HEK293T (cell line): ENCODE measurements at regions not wholly inside any gene's neighbourhood (a gene's known extent, or its start where the extent isn't known, plus 50 kb on each side); places are given as distances from the start of the nearest gene placed in this dataset.

Experiments used
- CTCF ChIA-PET: fragments of 350-600 bp; formaldehyde crosslinking; extraction: SDS; loops from one replicate; lab custom pipeline; 2021; ENCODE audit warnings: antibody characterized with exemption, inconsistent platforms; lab: Yijun Ruan, JAX
- POLR2A ChIA-PET: fragments of 350-600 bp; formaldehyde crosslinking; extraction: SDS; loops from one replicate; lab custom pipeline; 2020; ENCODE audit warnings: antibody characterized with exemption, inconsistent platforms; lab: Yijun Ruan, JAX
- DNase-seq: peaks from one replicate; pipeline ENCODE4 v3.0.0; 2012; ENCODE audit warnings: mixed read lengths; ENCODE audit errors: extremely low spot score
- ARNT ChIP-seq: fragments of 450-650 bp; IDR thresholded peaks from 2 replicates; pipeline ENCODE4 v1.6.1; 2017; ENCODE audit warnings: mild to moderate bottlenecking
- BHLHE40 ChIP-seq: fragments of 450-650 bp; IDR thresholded peaks from 2 replicates; pipeline ENCODE4 v1.6.1; 2016; ENCODE audit warnings: mild to moderate bottlenecking, moderate library complexity, borderline replicate concordance
- CTBP1 ChIP-seq: fragments of 450-650 bp; IDR thresholded peaks from 2 replicates; pipeline ENCODE4 v1.6.1; 2016; ENCODE audit warnings: borderline replicate concordance
- ELF4 ChIP-seq: fragments of 450-650 bp; IDR thresholded peaks from 2 replicates; pipeline ENCODE4 v1.6.1; 2017; ENCODE audit warnings: antibody characterized with exemption
- FOXA1 ChIP-seq: fragments of 450-650 bp; IDR thresholded peaks from 2 replicates; pipeline ENCODE4 v1.6.1; 2016; ENCODE audit warnings: mild to moderate bottlenecking
- FOXK2 ChIP-seq: fragments of 450-650 bp; IDR thresholded peaks from 2 replicates; pipeline ENCODE4 v1.6.1; 2016; ENCODE audit warnings: mild to moderate bottlenecking
- FOXM1 ChIP-seq: fragments of 450-650 bp; IDR thresholded peaks from 2 replicates; pipeline ENCODE4 v1.6.1; 2017; ENCODE audit warnings: mild to moderate bottlenecking, borderline replicate concordance
- HDGF ChIP-seq: fragments of 450-650 bp; IDR thresholded peaks from 2 replicates; pipeline ENCODE4 v1.6.1; 2017; ENCODE audit warnings: antibody characterized with exemption, borderline replicate concordance
- L3MBTL2 ChIP-seq: fragments of 450-650 bp; conservative IDR thresholded peaks from 2 replicates; pipeline ENCODE4 v1.6.1; 2016; ENCODE audit warnings: mild to moderate bottlenecking
- LEF1 ChIP-seq: fragments of 450-650 bp; IDR thresholded peaks from 2 replicates; pipeline ENCODE4 v1.6.1; 2017; ENCODE audit warnings: mild to moderate bottlenecking, borderline replicate concordance
- NFRKB ChIP-seq: fragments of 450-650 bp; IDR thresholded peaks from 2 replicates; pipeline ENCODE4 v1.6.1; 2016; ENCODE audit warnings: mild to moderate bottlenecking, moderate library complexity
- SP1 ChIP-seq: fragments of 450-650 bp; IDR thresholded peaks from 2 replicates; pipeline ENCODE4 v1.6.1; 2017
- SUZ12 ChIP-seq: fragments of 450-650 bp; IDR thresholded peaks from 2 replicates; pipeline ENCODE4 v1.6.1; 2016; ENCODE audit warnings: mild to moderate bottlenecking
- TARDBP ChIP-seq: fragments of 450-650 bp; IDR thresholded peaks from 2 replicates; pipeline ENCODE4 v1.6.1; 2016
- ZNF384 ChIP-seq: fragments of 450-650 bp; IDR thresholded peaks from 2 replicates; pipeline ENCODE4 v1.6.1; 2016
- TF ChIP-seq, protein P1 (sequence below): fragments of 450-650 bp; IDR thresholded peaks from 2 replicates; pipeline ENCODE4 v1.6.1; 2016

DNA sequence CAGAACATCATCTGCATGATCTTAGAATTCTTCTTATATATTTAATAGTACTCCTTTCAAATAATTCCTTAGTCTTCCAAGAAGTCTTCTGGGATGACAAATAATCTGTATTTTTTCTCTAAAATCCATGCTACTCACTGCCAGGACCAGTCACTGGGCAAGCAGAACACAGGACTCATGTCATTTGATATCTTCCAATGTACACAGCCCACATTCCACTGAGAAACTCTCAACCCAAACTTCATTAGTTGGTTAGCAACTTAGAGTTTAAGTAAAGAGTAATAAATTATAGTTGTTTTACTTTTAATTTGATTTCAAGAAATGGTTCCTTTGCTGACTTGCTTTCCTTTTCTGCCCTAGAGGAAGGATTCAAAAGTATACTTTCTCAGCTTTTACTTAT, 317.0 kb downstream of the VGLL3 start:
- no peak for TF ChIP-seq FOXM1
- TF ChIP-seq ELF4, result no peak
- TF ChIP-seq L3MBTL2, result no peak
- no peak for TF ChIP-seq ARNT
- no peak for TF ChIP-seq ZNF384
- no peak for TF ChIP-seq BHLHE40
- no peak for TF ChIP-seq SUZ12
- no peak for TF ChIP-seq TARDBP
- TF ChIP-seq CTBP1, result no peak
- TF ChIP-seq SP1, result no peak
- TF ChIP-seq NFRKB, result no peak
- TF ChIP-seq, protein P1, sequence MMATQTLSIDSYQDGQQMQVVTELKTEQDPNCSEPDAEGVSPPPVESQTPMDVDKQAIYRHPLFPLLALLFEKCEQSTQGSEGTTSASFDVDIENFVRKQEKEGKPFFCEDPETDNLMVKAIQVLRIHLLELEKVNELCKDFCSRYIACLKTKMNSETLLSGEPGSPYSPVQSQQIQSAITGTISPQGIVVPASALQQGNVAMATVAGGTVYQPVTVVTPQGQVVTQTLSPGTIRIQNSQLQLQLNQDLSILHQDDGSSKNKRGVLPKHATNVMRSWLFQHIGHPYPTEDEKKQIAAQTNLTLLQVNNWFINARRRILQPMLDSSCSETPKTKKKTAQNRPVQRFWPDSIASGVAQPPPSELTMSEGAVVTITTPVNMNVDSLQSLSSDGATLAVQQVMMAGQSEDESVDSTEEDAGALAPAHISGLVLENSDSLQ, result no peak
- no peak for TF ChIP-seq HDGF
- TF ChIP-seq LEF1, result no peak
- TF ChIP-seq FOXK2, result no peak
- TF ChIP-seq FOXA1, result no peak
- POLR2A ChIA-PET, result no interaction called here
- CTCF ChIA-PET, result no interaction called here
- no peak for DNase-seq

DNA sequence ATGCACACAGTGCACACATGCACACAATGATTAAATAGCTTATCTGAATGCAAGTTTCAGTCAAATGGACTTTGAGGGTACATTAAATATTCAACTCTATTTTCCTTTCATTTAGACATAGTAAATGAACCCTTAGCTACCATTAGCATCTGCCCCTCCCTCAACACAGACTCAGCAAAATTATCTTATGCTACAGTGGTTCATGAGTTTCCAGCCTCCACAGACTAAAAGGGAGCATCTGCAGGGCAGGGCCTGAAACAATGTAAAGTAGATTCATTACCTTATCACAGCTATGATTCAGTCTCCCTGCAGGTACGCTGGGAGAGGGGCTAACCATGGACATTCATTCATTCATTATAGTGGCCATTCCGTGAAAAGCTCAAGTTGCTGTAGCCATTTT, 329.1 kb downstream of the VGLL3 start:
- no peak for TF ChIP-seq BHLHE40
- TF ChIP-seq TARDBP, result no peak
- no peak for TF ChIP-seq ARNT
- no peak for TF ChIP-seq HDGF
- TF ChIP-seq NFRKB, result no peak
- TF ChIP-seq, protein P1, result no peak
- no peak for TF ChIP-seq ZNF384
- no peak for TF ChIP-seq CTBP1
- no peak for TF ChIP-seq SP1
- no peak for TF ChIP-seq FOXK2
- TF ChIP-seq SUZ12, result no peak
- no peak for TF ChIP-seq LEF1
- TF ChIP-seq FOXM1, result no peak
- no peak for TF ChIP-seq FOXA1
- TF ChIP-seq ELF4, result no peak
- no peak for TF ChIP-seq L3MBTL2
- DNase-seq, result no peak
- ChIA-PET CTCF (no interaction called here), POLR2A (no interaction called here)

DNA sequence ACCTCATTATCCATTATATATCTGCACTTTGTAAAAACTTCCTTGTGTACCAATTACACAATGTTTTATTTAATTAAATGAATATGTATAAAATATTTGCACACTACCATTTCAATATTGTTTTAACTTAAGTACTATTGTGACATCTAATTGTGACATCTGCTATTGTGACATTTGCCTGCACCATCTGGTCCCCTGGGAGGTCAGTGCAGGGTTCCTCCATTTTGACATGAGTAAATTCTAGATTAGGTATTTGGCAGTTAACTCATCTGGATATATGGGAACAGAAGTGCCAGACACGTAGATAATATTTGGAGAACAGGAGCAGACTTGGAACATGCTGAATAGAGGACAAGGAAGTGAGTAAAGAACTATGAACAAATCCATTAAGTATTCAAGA, 332.1 kb downstream of the VGLL3 start:
- ChIA-PET POLR2A (interaction anchor here (0.6 kb wide), 1 partner anchor 21 kb away, joined by 4 read pairs; no protein-coding TSS in a partner anchor), CTCF (no interaction called here)
- no peak for TF ChIP-seq TARDBP
- TF ChIP-seq CTBP1, result no peak
- TF ChIP-seq LEF1, result no peak
- no peak for DNase-seq

DNA sequence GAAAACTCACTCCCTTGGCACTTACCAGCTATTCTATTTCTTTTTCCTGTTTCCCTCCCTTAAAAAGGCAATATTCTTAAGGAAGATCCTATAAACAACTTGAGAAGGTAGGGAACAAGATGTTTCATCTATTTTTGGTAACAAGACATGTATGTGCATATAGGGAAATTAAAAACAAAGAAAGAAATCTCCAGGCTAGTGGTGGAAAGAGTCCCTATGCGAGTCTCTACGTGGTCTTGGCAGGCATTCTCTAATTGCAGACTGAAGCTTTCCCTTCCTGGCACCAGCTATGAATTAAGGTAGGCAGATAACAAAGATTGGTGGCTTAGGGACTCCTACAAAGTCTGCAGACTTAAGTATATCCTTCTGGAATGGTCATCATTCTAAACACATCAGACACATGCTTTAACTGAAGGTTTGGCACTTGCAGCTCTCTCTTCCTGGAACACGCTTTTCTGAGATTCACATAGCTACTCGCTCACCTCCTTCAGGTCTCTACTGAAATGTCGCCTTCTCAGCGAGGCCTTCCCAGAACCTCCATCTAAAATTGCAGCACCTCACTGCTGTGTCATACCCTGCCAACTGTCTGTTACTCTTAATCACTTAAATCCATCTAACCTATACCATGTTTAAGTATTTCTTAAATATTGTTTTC, 336.0 kb downstream of the VGLL3 start:
- ChIA-PET POLR2A (no interaction called here), CTCF (no interaction called here)
- TF ChIP-seq SUZ12, result no peak
- no peak for TF ChIP-seq CTBP1
- TF ChIP-seq, protein P1, result no peak
- TF ChIP-seq L3MBTL2, result no peak
- DNase-seq, result no peak

DNA sequence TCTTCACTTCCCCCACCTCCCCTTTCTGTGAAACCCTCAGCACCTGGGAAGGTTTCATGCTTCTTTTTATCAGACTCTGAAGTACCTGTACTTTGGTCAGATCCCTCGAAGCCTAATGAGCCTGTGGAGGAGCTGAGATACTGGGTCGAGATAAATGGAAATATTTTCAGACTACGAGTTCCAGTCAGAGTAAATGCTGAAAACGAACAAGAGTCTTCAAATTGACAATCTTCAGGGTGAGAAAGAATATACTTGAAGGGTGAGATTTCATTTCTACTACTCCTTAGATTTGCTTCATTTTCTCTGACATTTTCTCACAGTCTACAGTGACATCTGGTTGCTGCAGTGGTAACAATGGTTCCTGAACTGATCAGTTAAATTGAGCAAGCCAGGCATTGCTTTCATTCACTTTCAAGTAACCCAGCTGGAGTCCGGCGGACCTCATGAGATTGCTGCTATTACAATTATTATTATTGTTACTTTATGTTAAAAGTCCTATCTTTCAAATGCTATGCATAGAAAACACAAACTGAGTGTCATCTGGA, 337.2 kb downstream of the VGLL3 start:
- TF ChIP-seq ZNF384, result no peak
- TF ChIP-seq BHLHE40, result no peak
- no peak for TF ChIP-seq FOXM1
- TF ChIP-seq FOXK2, result no peak
- no peak for TF ChIP-seq NFRKB
- no peak for TF ChIP-seq FOXA1
- ChIA-PET CTCF (no interaction called here), POLR2A (no interaction called here)
- DNase-seq, result no peak

DNA sequence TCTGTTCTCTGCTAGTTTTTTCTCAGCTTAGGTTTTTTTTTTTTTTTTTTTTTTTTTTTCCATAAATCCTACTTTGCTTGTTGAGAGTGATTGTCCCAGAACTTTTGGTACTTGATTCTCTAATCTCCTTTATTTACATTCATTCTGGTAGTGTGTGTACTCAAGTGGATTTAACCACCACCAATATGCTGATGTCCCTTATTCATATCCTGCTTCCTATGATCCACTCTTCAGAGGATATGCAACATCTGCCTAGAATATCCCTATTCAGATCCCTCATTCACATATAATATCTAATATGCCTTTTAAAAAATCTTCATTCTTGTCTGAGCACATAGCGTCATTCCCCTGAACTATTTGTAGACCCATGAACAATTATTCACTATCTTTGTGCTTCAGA, 342.9 kb downstream of the VGLL3 start:
- ChIA-PET CTCF (interaction anchor here (0.5 kb wide), 1 partner anchor 189 kb away, joined by 4 read pairs; no protein-coding TSS in a partner anchor), POLR2A (no interaction called here)
- TF ChIP-seq FOXK2 (no peak), SP1 (no peak), SUZ12 (no peak), ARNT (no peak)
- DNase-seq, result no peak

DNA sequence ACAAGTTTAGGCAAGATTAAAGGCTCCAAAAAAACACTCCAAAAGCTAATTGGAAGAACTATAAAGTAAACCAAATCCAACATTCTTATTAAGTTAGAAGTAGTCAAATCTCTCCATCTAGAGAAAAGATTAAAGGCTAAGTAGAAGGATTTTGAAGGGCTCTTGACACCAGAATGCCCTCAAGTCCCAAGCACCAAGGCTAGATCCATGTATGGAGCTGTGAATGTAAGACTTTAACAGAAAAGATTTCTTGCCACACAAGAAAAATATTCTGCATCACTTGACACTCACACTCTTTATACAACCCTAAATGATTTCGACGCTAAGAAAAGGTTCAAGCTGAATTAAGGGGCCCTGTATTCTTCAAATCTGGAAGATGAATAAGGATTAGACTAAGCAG, 345.2 kb downstream of the VGLL3 start:
- TF ChIP-seq ELF4 (no peak), SUZ12 (no peak), CTBP1 (no peak), L3MBTL2 (no peak), SP1 (no peak), TARDBP (no peak), FOXK2 (no peak), ARNT (no peak), LEF1 (no peak), FOXM1 (no peak), ZNF384 (no peak), HDGF (no peak), NFRKB (no peak), FOXA1 (no peak), BHLHE40 (no peak)
- TF ChIP-seq, protein P1, result no peak
- POLR2A ChIA-PET, result no interaction called here
- CTCF ChIA-PET, result interaction anchor here (0.5 kb wide), 1 partner anchor 81 kb away, joined by 5 read pairs; no protein-coding TSS in a partner anchor
- no peak for DNase-seq
